LNCaP clone FGC (cell line): ENCODE measurements at regions not wholly inside any gene's neighbourhood (a gene's known extent, or its start where the extent isn't known, plus 50 kb on each side); places are given as distances from the start of the nearest gene placed in this dataset.

Experiments used
- DNase-seq: peaks from one replicate; pipeline ENCODE4 v3.0.0-alpha.2; 2011; ENCODE audit warnings: low read depth
- H3K4me3 ChIP-seq: 2 replicates; pipeline ENCODE4 v1.5.1; 2011; ENCODE audit warnings: mild to moderate bottlenecking, low read depth, low read length, control low read depth
- TF ChIP-seq, protein P1 (sequence below): IDR thresholded peaks from 2 replicates; pipeline ENCODE4 v1.5.1; 2012; ENCODE audit warnings: mild to moderate bottlenecking; ENCODE audit not compliant: control insufficient read depth, insufficient read depth; ENCODE audit errors: extremely low read depth

DNA sequence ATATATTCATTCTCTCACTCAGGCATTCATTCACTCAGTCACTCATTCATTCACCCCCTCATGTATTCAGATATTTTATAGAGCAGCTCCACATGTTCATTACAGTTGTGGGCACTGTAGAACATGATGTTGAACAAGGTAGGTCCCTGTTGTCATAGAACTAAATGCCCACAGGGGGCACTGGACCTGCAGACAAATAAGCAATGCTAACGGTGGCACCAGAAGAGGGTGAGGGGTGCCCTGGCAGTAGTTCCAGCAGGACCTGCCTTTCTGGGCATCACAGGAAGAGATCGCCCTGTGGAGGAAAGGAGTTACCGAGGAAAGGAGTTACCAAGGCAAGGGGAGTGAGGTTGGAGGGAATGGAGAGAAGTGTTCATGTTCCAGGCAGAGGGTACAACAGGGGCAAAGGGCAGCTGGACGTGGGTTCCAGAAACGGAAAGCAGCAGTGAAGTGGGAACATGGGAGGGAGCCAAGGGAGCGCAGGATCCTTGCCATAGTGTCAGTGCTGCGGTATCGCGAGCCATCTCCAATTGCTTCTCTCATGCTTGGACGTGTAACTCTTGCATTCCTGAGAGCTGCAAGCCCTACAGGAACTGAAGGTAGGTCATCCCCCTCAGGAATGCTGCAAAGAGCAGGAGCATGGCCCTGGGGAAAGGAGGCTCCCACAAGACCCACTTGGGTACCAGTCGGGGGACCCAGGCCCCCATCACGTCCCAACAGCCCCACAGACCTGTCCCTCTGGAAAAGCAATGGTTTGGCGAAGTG lies 128.2 kb downstream of the EDN3 start:
- TF ChIP-seq, protein P1, sequence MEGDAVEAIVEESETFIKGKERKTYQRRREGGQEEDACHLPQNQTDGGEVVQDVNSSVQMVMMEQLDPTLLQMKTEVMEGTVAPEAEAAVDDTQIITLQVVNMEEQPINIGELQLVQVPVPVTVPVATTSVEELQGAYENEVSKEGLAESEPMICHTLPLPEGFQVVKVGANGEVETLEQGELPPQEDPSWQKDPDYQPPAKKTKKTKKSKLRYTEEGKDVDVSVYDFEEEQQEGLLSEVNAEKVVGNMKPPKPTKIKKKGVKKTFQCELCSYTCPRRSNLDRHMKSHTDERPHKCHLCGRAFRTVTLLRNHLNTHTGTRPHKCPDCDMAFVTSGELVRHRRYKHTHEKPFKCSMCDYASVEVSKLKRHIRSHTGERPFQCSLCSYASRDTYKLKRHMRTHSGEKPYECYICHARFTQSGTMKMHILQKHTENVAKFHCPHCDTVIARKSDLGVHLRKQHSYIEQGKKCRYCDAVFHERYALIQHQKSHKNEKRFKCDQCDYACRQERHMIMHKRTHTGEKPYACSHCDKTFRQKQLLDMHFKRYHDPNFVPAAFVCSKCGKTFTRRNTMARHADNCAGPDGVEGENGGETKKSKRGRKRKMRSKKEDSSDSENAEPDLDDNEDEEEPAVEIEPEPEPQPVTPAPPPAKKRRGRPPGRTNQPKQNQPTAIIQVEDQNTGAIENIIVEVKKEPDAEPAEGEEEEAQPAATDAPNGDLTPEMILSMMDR, result 0 out of 2 replicates have a peak, but pooled peaks have one; percentile 10
- H3K4me3 ChIP-seq, result no peak overlapping the region
- DNase-seq, result no peak

DNA sequence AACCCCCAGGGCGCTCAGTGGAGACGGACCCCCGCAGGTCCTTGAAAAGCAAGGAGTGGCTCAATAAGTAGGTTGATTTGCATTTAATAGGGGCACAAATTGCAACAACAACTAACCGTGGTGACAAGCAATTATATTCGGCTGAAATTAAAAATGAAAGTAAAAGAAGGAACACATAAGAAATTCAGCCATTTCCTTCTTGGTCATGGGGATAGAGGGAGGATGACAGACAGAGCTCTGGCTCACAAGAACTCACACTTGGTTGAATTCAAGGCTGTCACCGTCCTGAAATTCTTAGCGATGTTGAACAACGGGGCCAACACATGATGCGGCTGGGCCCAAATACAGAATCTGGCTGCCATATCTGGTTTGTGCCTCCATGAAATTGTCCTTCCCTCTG lies 129.0 kb downstream of the EDN3 start:
- no peak overlapping the region for H3K4me3 ChIP-seq
- no peak for DNase-seq
- TF ChIP-seq, protein P1, result no peak

DNA sequence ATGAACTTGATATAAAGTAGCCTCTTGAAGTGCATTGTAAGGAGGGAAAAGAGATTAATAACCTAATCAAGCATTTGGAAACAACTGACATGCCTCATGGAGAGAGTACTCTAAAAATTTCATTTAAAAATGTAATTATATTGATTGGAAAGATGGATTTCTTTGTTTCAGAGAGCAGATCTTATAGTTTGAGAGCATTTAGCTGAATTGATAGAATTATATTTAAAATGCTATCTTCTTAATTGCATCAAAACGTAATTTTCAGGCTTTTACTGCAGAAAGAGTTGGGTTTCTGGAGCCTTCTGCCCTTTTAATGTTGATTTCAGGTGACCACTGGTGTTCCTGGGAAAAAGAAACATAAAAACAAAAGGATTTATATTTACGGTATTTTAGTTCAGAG lies 130.6 kb downstream of the EDN3 start:
- no peak overlapping the region for H3K4me3 ChIP-seq
- TF ChIP-seq, protein P1, result no peak
- DNase-seq, result no peak

DNA sequence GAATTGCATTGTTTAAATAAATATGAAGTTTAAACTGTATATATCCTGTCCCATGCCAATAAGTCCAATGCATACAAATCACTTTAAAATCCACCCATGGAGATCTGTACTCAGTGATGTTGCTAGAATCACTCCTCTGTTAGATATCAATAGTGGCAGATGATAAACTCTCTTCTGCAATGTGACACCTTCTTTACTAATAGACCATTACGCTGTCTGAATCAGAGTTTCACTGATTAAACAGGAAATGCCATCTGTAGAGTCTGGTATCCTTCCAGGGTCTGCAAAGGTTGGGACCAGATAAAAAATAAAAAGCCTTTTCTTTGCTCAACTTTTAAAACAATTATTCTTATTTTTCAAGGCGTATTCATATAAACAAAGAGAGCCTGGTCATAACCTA lies 134.5 kb downstream of the EDN3 start:
- TF ChIP-seq, protein P1, result no peak
- no peak overlapping the region for H3K4me3 ChIP-seq
- no peak for DNase-seq

DNA sequence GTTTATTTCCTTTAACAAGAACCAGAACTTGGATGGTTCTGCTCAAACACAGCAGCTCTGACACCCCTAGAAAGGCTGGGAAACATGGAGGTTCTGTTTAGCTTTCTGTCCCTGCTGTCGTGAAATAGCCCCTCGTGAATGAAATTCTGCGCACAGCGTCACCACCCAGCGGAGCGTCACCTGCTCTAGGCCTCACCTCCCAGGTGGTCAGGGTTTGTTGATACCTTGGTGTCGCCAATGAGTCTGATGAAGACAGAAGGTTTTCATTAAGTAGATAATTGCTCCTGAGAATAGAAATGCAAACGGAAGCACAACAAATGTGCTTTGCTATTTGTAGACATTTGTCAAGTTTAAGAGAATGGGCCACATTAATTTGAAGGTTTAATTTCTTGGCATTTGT lies 135.1 kb downstream of the EDN3 start:
- H3K4me3 ChIP-seq, result no peak overlapping the region
- TF ChIP-seq, protein P1, result no peak
- no peak for DNase-seq

DNA sequence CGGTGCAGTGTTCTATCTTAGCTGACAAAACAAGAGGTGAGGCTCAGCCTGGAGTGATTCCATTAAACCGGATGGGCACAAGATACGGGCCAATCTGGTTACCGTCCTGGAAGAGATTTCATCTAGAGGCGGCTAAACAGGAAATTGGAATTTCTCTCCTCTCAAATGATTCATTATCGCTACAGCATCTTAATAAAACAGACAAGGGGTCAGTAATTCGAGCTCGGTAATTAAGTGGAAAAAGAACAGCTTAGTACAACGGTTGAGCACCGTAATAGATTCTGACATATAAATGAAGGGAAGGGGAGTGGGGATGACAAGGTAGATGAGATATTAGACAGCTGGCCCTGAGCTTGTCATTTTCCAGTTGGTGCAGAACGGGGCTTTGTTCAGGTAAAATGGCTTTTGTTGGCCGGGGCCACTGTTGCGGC lies 137.2 kb downstream of the EDN3 start:
- no peak overlapping the region for H3K4me3 ChIP-seq
- TF ChIP-seq, protein P1, result no peak
- no peak for DNase-seq

DNA sequence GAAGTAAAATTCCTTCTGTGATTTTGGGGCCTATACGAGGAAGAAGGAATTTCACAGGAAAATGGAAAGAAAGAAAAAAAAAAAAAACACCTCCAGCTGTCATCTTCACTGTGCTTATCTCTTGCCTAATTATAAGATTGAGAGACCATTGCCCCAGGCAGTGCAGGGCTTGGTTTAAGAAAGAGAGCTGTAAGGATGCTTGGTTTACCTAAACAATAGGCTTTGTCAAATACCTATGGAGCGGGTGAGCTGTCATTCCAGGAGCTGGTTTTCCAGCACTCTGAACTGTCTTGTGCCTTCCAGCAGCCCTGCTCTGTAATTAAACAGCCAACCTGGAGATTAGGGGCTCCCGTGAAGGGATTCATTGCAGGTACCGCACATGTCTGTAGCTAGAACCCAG lies 137.8 kb downstream of the EDN3 start:
- TF ChIP-seq, protein P1, result no peak
- DNase-seq, result no peak
- no peak overlapping the region for H3K4me3 ChIP-seq
